Muscle of leg (tissue), 3 donors: ENCODE measurements at regions not wholly inside any gene's neighbourhood (a gene's known extent, or its start where the extent isn't known, plus 50 kb on each side); places are given as distances from the start of the nearest gene placed in this dataset.
A peak's percentile ranks its signal among the peaks of the same experiment; 100 is the strongest.

ENCODE experiments used
- DNase-seq: peaks from one replicate; pipeline ENCODE4 v3.0.0; 2013
- H3K27ac ChIP-seq: one replicate; pipeline ENCODE4 v1.5.1; 2013; ENCODE audit warnings: mild to moderate bottlenecking, low read length, control low read depth
- H3K27me3 ChIP-seq: one replicate; pipeline ENCODE4 v1.6.1; 2013; ENCODE audit warnings: low read length; ENCODE audit not compliant: control insufficient read depth, insufficient read depth
- H3K36me3 ChIP-seq: one replicate; pipeline ENCODE4 v1.6.1; 2013; ENCODE audit warnings: low read length; ENCODE audit not compliant: control insufficient read depth, insufficient read depth
- H3K4me1 ChIP-seq: one replicate; pipeline ENCODE4 v1.6.1; 2013; ENCODE audit warnings: low read length; ENCODE audit not compliant: control insufficient read depth, insufficient read depth
- H3K4me3 ChIP-seq: one replicate; pipeline ENCODE4 v1.5.1; 2013; ENCODE audit warnings: low read length, control low read depth
- H3K9me3 ChIP-seq: replicated peaks from 2 replicates; pipeline ENCODE4 v1.6.1; 2013; ENCODE audit warnings: low read depth, low read length; ENCODE audit not compliant: control insufficient read depth
- WGBS: methylation state at CpG from one replicate; pipeline ENCODE4 v1.1.5; 2013; ENCODE audit warnings: missing lambda C conversion rate; ENCODE audit not compliant: insufficient coverage; 5-methylcytosine and 5-hydroxymethylcytosine counted together

- WGBS: no CpG with 5 or more reads among the region's 3 CpGs
- DNase-seq: no peak
- Histone ChIP-seq H3K9me3 (no peaks in the 10 kb centered on the region), H3K27me3 (no peaks in the 10 kb centered on the region), H3K27ac (no peak overlapping the region), H3K36me3 (no peaks in the 10 kb centered on the region), H3K4me1 (peaks cover 8% of the 10 kb centered on the region), H3K4me3 (no peak overlapping the region)
Measured at GRCh38 chr4:139611391-139611790, 54.2 kb upstream of the MGST2 start.

- H3K27ac ChIP-seq: no peak overlapping the region
- no peaks in the 10 kb centered on the region for H3K27me3 ChIP-seq
- no peak overlapping the region for H3K4me3 ChIP-seq
- H3K36me3 ChIP-seq: no peaks in the 10 kb centered on the region
- peaks cover 10% of the 10 kb centered on the region for H3K4me1 ChIP-seq
- H3K9me3 ChIP-seq: no peaks in the 10 kb centered on the region
- no peak for DNase-seq
Measured at GRCh38 chr4:139609647-139610046, 53.6 kb upstream of the SETD7 start.

DNA sequence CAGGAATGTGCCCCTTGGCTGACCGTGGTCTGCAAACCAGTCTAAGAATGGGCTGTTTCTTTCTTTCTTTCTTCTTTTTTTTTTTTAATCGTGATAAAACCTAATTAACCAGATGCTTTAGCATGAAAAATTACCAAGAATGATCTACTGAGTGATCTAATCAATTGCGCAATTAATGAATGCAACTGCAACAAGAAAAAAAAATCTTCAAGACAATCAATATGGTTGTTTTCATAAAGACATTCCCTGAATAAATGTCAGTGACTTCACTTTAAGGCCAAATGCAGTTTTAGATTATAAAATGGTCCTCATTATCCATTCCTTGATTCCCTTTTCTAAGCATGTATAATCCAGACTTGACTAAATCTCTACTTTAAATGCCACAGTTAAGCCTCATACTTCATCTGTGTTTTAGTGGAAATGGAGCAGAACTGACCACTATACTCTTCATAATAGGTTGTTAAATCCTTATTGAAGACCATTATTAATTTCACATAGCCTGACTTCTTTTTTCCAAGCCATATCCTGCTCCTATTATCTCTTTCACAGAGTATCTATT lies 51.6 kb upstream of the SETD7 start:
- Histone ChIP-seq H3K36me3 (no peaks in the 10 kb centered on the region), H3K4me1 (peaks cover 10% of the 10 kb centered on the region), H3K4me3 (no peak overlapping the region), H3K27me3 (no peaks in the 10 kb centered on the region), H3K9me3 (no peaks in the 10 kb centered on the region), H3K27ac (no peak overlapping the region)
- no peak for DNase-seq
- WGBS: no CpG with 5 or more reads among the region's 3 CpGs

- Histone ChIP-seq H3K4me3 (peak overlapping the region; percentile 18), H3K27me3 (no peaks in the 10 kb centered on the region), H3K27ac (no peak overlapping the region), H3K4me1 (peaks cover 10% of the 10 kb centered on the region), H3K9me3 (no peaks in the 10 kb centered on the region), H3K36me3 (no peaks in the 10 kb centered on the region)
- no peak for DNase-seq
- WGBS: 39% methylated on average over 12 of the region's 18 CpGs
Measured at GRCh38 chr4:139606579-139607501, 50.8 kb upstream of the SETD7 start.

GRCh38 chr4:139606103-139606502 lies 50.1 kb upstream of the SETD7 start:
- Histone ChIP-seq H3K4me1 (peaks cover 10% of the 10 kb centered on the region), H3K36me3 (no peaks in the 10 kb centered on the region), H3K27ac (no peak overlapping the region), H3K27me3 (no peaks in the 10 kb centered on the region), H3K9me3 (no peaks in the 10 kb centered on the region), H3K4me3 (no peak overlapping the region)
- no peak for DNase-seq
- 72% methylated on average over 7 of the region's 8 CpGs for WGBS
